Stimulated activated CD8-positive, alpha-beta memory T cell treated with anti-CD3 and anti-CD28 coated beads, Interleukin-4, amount 100 ng/mL, for 4 hours (primary cell): ENCODE measurements at regions not wholly inside any gene's neighbourhood (a gene's known extent, or its start where the extent isn't known, plus 50 kb on each side); places are given as distances from the start of the nearest gene placed in this dataset.

Experiments used
- DNase-seq, 2 donors: peaks; one replicate each; pipeline ENCODE4 v3.0.0-alpha.2; 2020; ENCODE audit warnings: low read depth in 2 of 2, low spot score in 1 of 2

- no peak for DNase-seq
Observed at GRCh38 chr20:22652681-22653588, 68.6 kb upstream of the FOXA2 start.

- DNase-seq: no peak
Observed at GRCh38 chr20:22653658-22654642, 69.6 kb upstream of the FOXA2 start.

- DNase-seq: no peak
Observed at GRCh38 chr20:22663528-22664025, 79.2 kb upstream of the FOXA2 start.

GRCh38 chr20:22667198-22667597, 82.8 kb upstream of the FOXA2 start:
- no peak for DNase-seq

- DNase-seq: no peak
Observed at GRCh38 chr20:22672191-22672590, 87.8 kb upstream of the FOXA2 start.

GRCh38 chr20:22673467-22673866, 89.1 kb upstream of the FOXA2 start:
- no peak for DNase-seq

- DNase-seq: no peak
Observed at GRCh38 chr20:22675341-22675740, 91.0 kb upstream of the FOXA2 start.

GRCh38 chr20:22678678-22679077, 94.3 kb upstream of the FOXA2 start:
- DNase-seq: no peak

- no peak for DNase-seq
Observed at GRCh38 chr20:22679197-22679596, 94.8 kb upstream of the FOXA2 start.

GRCh38 chr20:22680031-22680740, 95.8 kb upstream of the FOXA2 start:
- DNase-seq: no peak

GRCh38 chr20:22681591-22682248, 97.3 kb upstream of the FOXA2 start:
- no peak for DNase-seq

- DNase-seq: no peak
Observed at GRCh38 chr20:22682381-22682780, 98.0 kb upstream of the FOXA2 start.

GRCh38 chr20:22684072-22684762, 99.8 kb upstream of the FOXA2 start:
- DNase-seq: no peak

GRCh38 chr20:22684763-22685443, 100.5 kb upstream of the FOXA2 start:
- no peak for DNase-seq

- no peak for DNase-seq
Observed at GRCh38 chr20:22686097-22686496, 101.7 kb upstream of the FOXA2 start.

GRCh38 chr20:22687676-22688349, 103.4 kb upstream of the FOXA2 start:
- DNase-seq: no peak

- no peak for DNase-seq
Observed at GRCh38 chr20:22688485-22688884, 104.1 kb upstream of the FOXA2 start.

GRCh38 chr20:22689266-22689665, 104.9 kb upstream of the FOXA2 start:
- DNase-seq: no peak

GRCh38 chr20:22690000-22690399, 105.6 kb upstream of the FOXA2 start:
- no peak for DNase-seq
